HEK293 (cell line): ENCODE measurements at regions not wholly inside any gene's neighbourhood (a gene's known extent, or its start where the extent isn't known, plus 50 kb on each side); places are given as distances from the start of the nearest gene placed in this dataset.

ENCODE experiments used
- AEBP2 ChIP-seq: fragments of 450-650 bp; formaldehyde crosslinking; IDR thresholded peaks from 2 replicates; pipeline ENCODE4 v1.5.1; 2016; ENCODE audit warnings: missing biosample characterization, missing genetic modification characterization, borderline replicate concordance
- CTCF ChIP-seq: fragments of 450-650 bp; formaldehyde crosslinking; IDR thresholded peaks from 2 replicates; pipeline ENCODE4 v1.5.1; 2016; ENCODE audit warnings: missing biosample characterization, missing genetic modification characterization
- KLF16 ChIP-seq: fragments of 450-650 bp; formaldehyde crosslinking; IDR thresholded peaks from 2 replicates; pipeline ENCODE4 v1.5.1; 2017; ENCODE audit warnings: missing biosample characterization, missing genetic modification characterization
- PRDM2 ChIP-seq: fragments of 450-650 bp; formaldehyde crosslinking; IDR thresholded peaks from 2 replicates; pipeline ENCODE4 v1.5.1; 2016; ENCODE audit warnings: missing biosample characterization, missing genetic modification characterization, borderline replicate concordance
- ZBTB21 ChIP-seq: fragments of 450-650 bp; formaldehyde crosslinking; IDR thresholded peaks from 2 replicates; pipeline ENCODE4 v1.5.1; 2017; ENCODE audit warnings: missing biosample characterization, missing genetic modification characterization
- ZNF133 ChIP-seq: fragments of 450-650 bp; formaldehyde crosslinking; IDR thresholded peaks from 2 replicates; pipeline ENCODE4 v1.5.1; 2016; ENCODE audit warnings: missing biosample characterization, missing genetic modification characterization
- ZNF24 ChIP-seq: fragments of 450-650 bp; formaldehyde crosslinking; IDR thresholded peaks from 2 replicates; pipeline ENCODE4 v1.5.1; 2016; ENCODE audit warnings: missing biosample characterization, missing genetic modification characterization
- ZNF366 ChIP-seq: fragments of 450-650 bp; formaldehyde crosslinking; conservative IDR thresholded peaks from 2 replicates; pipeline ENCODE4 v1.5.1; 2016; ENCODE audit warnings: missing biosample characterization, missing genetic modification characterization
- ZNF416 ChIP-seq: fragments of 450-650 bp; formaldehyde crosslinking; IDR thresholded peaks from 2 replicates; pipeline ENCODE4 v1.5.1; 2016; ENCODE audit warnings: missing biosample characterization, missing genetic modification characterization
- ZNF629 ChIP-seq: fragments of 450-650 bp; formaldehyde crosslinking; IDR thresholded peaks from 2 replicates; pipeline ENCODE4 v1.5.1; 2017; ENCODE audit warnings: missing biosample characterization, missing genetic modification characterization
- ZNF830 ChIP-seq: fragments of 450-650 bp; IDR thresholded peaks from 2 replicates; pipeline ENCODE4 v1.5.0; 2018; ENCODE audit warnings: missing biosample characterization, missing genetic modification characterization, low read depth, mild to moderate bottlenecking, moderate library complexity

GRCh38 chr17:71337938-71338337, 782.9 kb upstream of the SOX9 start:
- TF ChIP-seq PRDM2 (tag by site-specific recombination), result no peak
- no peak for TF ChIP-seq CTCF (tag by site-specific recombination)
- TF ChIP-seq ZNF830 (tag by site-specific recombination), result no peak
- no peak for TF ChIP-seq ZNF629 (tag by site-specific recombination)
- no peak for TF ChIP-seq KLF16
- no peak for TF ChIP-seq ZNF416
- no peak for TF ChIP-seq ZNF133 (tag by site-specific recombination)
- no peak for TF ChIP-seq ZNF366 (tag by site-specific recombination)
- TF ChIP-seq AEBP2 (tag by site-specific recombination), result no peak
- no peak for TF ChIP-seq ZBTB21 (tag by site-specific recombination)
- TF ChIP-seq ZNF24 (tag by site-specific recombination), result no peak
